ENCODE measurements at regions not wholly inside any gene's neighbourhood (a gene's known extent, or its start where the extent isn't known, plus 50 kb on each side); places are given as distances from the start of the nearest gene placed in this dataset.

DNA sequence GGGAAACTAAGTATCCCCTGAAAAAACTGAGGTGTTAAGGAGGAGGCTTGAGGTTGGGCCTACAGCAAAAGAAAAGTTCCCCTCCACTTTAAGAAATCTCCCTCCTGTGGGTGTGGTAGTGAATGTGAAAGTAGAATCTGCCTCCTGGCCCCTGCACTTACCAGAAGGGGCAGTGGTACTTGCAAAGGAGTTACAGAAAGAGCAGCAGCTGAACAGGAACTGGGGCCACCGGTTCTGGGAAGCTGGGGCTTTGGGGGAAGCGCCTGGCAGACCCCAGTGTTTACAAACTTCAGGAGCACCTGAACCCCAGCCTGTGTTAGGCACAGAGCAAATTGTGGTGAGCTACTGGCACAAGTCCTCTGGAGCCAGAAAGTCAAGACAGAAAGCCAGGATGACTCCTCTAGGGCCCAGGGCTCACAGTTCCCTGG lies 250.2 kb upstream of the FGGY start:
- Histone ChIP-seq H3K4me3 (replicated peaks in 1 of 3) (no peak overlapping the region), H3K27me3 (no peaks in the 10 kb centered on the region), H3K9me3 (no peaks in the 10 kb centered on the region), H3K4me1 (peaks cover 0 to 16% of the 10 kb centered on the region in 2 donors), H3K27ac (peak overlapping the region in 1 of 3 donors; percentile 18), H3K36me3 (no peaks in the 10 kb centered on the region)
- intact Hi-C loops (cut with DNase I): no loop called here
- peak in 1 of 2 donors; percentile 21 for DNase-seq
- TF ChIP-seq CTCF (IDR thresholded peaks at IDR 0.05): peak in 1 of 6 experiments; percentile 15
- no peak for TF ChIP-seq POLR2A (IDR thresholded peaks at IDR 0.05)
- 29 to 35% methylated on average over 2 of the region's 2 CpGs for WGBS, 2 donors

- no peaks in the 10 kb centered on the region for H3K36me3 ChIP-seq
- no peaks in the 10 kb centered on the region for H3K27me3 ChIP-seq
- intact Hi-C loops (cut with DNase I): no loop called here
- H3K27ac ChIP-seq: no peak overlapping the region
- 73 to 85% methylated on average over 4 of the region's 4 CpGs for WGBS, 2 donors
- peaks cover 3 to 12% of the 10 kb centered on the region in 2 donors for H3K4me1 ChIP-seq
- H3K9me3 ChIP-seq: no peaks in the 10 kb centered on the region
- no peak for DNase-seq
- no peak overlapping the region for H3K4me3 ChIP-seq (replicated peaks in 1 of 3)
- no peak for TF ChIP-seq POLR2A (IDR thresholded peaks at IDR 0.05)
- no peak for TF ChIP-seq CTCF (IDR thresholded peaks at IDR 0.05)
These were observed 245.9 kb upstream of the FGGY start for GRCh38 chr1:59051007-59051406.

GRCh38 chr1:59052166-59052590 lies 244.7 kb upstream of the FGGY start:
- intact Hi-C loops (cut with DNase I): no loop called here
- Histone ChIP-seq H3K4me1 (peaks cover 15% of the 10 kb centered on the region in 2 donors), H3K4me3 (replicated peaks in 1 of 3) (no peak overlapping the region), H3K9me3 (no peaks in the 10 kb centered on the region), H3K36me3 (no peaks in the 10 kb centered on the region), H3K27ac (peak overlapping the region in 2 of 3 donors; percentile 6 to 10), H3K27me3 (no peaks in the 10 kb centered on the region)
- WGBS, 2 donors: 39 to 63% methylated on average over 5 of the region's 5 CpGs
- TF ChIP-seq CTCF (IDR thresholded peaks at IDR 0.05) (no peak), POLR2A (IDR thresholded peaks at IDR 0.05) (no peak)
- no peak for DNase-seq

GRCh38 chr1:59054172-59054571 lies 242.7 kb upstream of the FGGY start:
- no peak overlapping the region for H3K27ac ChIP-seq
- H3K4me3 ChIP-seq (replicated peaks in 1 of 3): no peak overlapping the region
- no peak for DNase-seq
- H3K27me3 ChIP-seq: no peaks in the 10 kb centered on the region
- no peaks in the 10 kb centered on the region for H3K36me3 ChIP-seq
- intact Hi-C loops (cut with DNase I): no loop called here
- WGBS, 2 donors: 98 to 100% methylated on average over 1 of the region's 1 CpG
- peaks cover 20 to 25% of the 10 kb centered on the region in 2 donors for H3K4me1 ChIP-seq
- no peaks in the 10 kb centered on the region for H3K9me3 ChIP-seq
- TF ChIP-seq CTCF (IDR thresholded peaks at IDR 0.05): no peak

GRCh38 chr1:59055908-59056719 lies 240.8 kb upstream of the FGGY start:
- intact Hi-C loops (cut with DNase I): no loop called here
- 60 to 66% methylated on average over 7 of the region's 7 CpGs for WGBS, 2 donors

More at GRCh38 chr1:59055908-59056719, 240.8 kb upstream of the FGGY start:
- Histone ChIP-seq H3K9me3 (no peaks in the 10 kb centered on the region), H3K4me1 (peaks cover 20 to 25% of the 10 kb centered on the region in 2 donors), H3K4me3 (replicated peaks in 1 of 3) (no peak overlapping the region), H3K36me3 (no peaks in the 10 kb centered on the region), H3K27me3 (no peaks in the 10 kb centered on the region), H3K27ac (peak overlapping the region; percentile 27 to 50 (median 47))
- peak; percentile 47 to 52 for DNase-seq
- TF ChIP-seq POLR2A (IDR thresholded peaks at IDR 0.05) (no peak), CTCF (IDR thresholded peaks at IDR 0.05) (no peak)

All from thyroid gland (tissue), 4 donors.